ENCODE measurements at regions not wholly inside any gene's neighbourhood (a gene's known extent, or its start where the extent isn't known, plus 50 kb on each side); places are given as distances from the start of the nearest gene placed in this dataset.

GRCh38 chr13:21971662-21972621 lies 301.1 kb downstream of the FGF9 start:
- H3K4me1 Mint-ChIP-seq: peaks cover 0 to 4% of the 10 kb centered on the region in 2 experiments; a peak in 1 of 4 replicates
- H3K14ac ChIP-seq (ENCODE audit: insufficient read depth, low read length): no peak overlapping the region
- no peak overlapping the region for H3K18ac ChIP-seq (ENCODE audit: insufficient read length, low read depth, low read length)
- no peak overlapping the region for H3K4me3 Mint-ChIP-seq
- no peak overlapping the region for H2BK5ac ChIP-seq (ENCODE audit: insufficient read length, low read length)
- H3K27ac Mint-ChIP-seq: no peak overlapping the region
- no peak overlapping the region for H3K4me2 ChIP-seq (ENCODE audit: insufficient read depth, insufficient read length, low read length)
- no peaks in the 10 kb centered on the region for H4K20me1 ChIP-seq (ENCODE audit: control insufficient read depth, insufficient read depth, insufficient read length)
- 100% methylated on average over 1 of the region's 7 CpGs for WGBS (ENCODE audit: extremely low coverage, insufficient read length, low lambda C conversion rate)
- no peaks in the 10 kb centered on the region for H3K79me1 ChIP-seq (ENCODE audit: insufficient read depth, low read depth, low read length, poor library complexity, severe bottlenecking)
- no peaks in the 10 kb centered on the region for H3K4me1 ChIP-seq (ENCODE audit: insufficient read depth, low read length)
- no peak overlapping the region for H2BK120ac ChIP-seq (ENCODE audit: low read depth, low read length, poor library complexity, severe bottlenecking)
- no peak overlapping the region for H2AK5ac ChIP-seq (ENCODE audit: insufficient read length, low read length)
- peaks cover 2% of the 10 kb centered on the region; the same call in 1 of the 2 replicates for H3K27me3 Mint-ChIP-seq (ENCODE audit: low read depth)
- H3K79me2 ChIP-seq (ENCODE audit: insufficient read depth, low read length): no peaks in the 10 kb centered on the region
- no peak overlapping the region for H2AFZ ChIP-seq (ENCODE audit: low read length)
- H3K23me2 ChIP-seq (ENCODE audit: insufficient read length, low read depth, low read length, poor library complexity, severe bottlenecking): no peaks in the 10 kb centered on the region
- H4K8ac ChIP-seq (replicated peaks; ENCODE audit: insufficient read length, low read depth, low read length): no peak overlapping the region
- no peak overlapping the region for H4K5ac ChIP-seq (ENCODE audit: insufficient read length, low read depth, low read length)
- no peaks in the 10 kb centered on the region for H3K27me3 ChIP-seq (ENCODE audit: insufficient read depth, low read length)
- no peak overlapping the region for H4K91ac ChIP-seq (ENCODE audit: insufficient read length, low read depth, low read length)
- no peak overlapping the region for H2BK12ac ChIP-seq (ENCODE audit: insufficient read length, low read depth, low read length)
- H3K9me3 ChIP-seq (ENCODE audit: control insufficient read depth, low read depth, low read length): no peaks in the 10 kb centered on the region
- H3K56ac ChIP-seq (ENCODE audit: insufficient read length, low read depth, low read length): no peak overlapping the region
- H3K23ac ChIP-seq (ENCODE audit: insufficient read length, low read depth, low read length): no peak overlapping the region
- H3K9me3 Mint-ChIP-seq: no peaks in the 10 kb centered on the region
- H2BK15ac ChIP-seq (ENCODE audit: low read depth, low read length): no peak overlapping the region
- H2BK20ac ChIP-seq (ENCODE audit: low read depth, low read length, poor library complexity, severe bottlenecking): no peak overlapping the region
- H3K4ac ChIP-seq (ENCODE audit: low read depth, low read length): no peak overlapping the region; the same call in 1 of the 2 replicates
- H3K9ac ChIP-seq (ENCODE audit: extremely low read depth, insufficient read length, low read length): no peak overlapping the region
- no peaks in the 10 kb centered on the region for H3K36me3 Mint-ChIP-seq (ENCODE audit: insufficient read depth in 1 of 3, low read depth in 3 of 3)
- H3T11ph ChIP-seq (ENCODE audit: low read length): no peak overlapping the region
- TF ChIP-seq, protein P1, sequence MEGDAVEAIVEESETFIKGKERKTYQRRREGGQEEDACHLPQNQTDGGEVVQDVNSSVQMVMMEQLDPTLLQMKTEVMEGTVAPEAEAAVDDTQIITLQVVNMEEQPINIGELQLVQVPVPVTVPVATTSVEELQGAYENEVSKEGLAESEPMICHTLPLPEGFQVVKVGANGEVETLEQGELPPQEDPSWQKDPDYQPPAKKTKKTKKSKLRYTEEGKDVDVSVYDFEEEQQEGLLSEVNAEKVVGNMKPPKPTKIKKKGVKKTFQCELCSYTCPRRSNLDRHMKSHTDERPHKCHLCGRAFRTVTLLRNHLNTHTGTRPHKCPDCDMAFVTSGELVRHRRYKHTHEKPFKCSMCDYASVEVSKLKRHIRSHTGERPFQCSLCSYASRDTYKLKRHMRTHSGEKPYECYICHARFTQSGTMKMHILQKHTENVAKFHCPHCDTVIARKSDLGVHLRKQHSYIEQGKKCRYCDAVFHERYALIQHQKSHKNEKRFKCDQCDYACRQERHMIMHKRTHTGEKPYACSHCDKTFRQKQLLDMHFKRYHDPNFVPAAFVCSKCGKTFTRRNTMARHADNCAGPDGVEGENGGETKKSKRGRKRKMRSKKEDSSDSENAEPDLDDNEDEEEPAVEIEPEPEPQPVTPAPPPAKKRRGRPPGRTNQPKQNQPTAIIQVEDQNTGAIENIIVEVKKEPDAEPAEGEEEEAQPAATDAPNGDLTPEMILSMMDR (conservative IDR thresholded peaks at IDR 0.05): no peak
- no peak for DNase-seq
- H3K27ac ChIP-seq (ENCODE audit: insufficient read length, low read depth, low read length): no peak overlapping the region
